Erythroblast (primary cell): ENCODE measurements at regions not wholly inside any gene's neighbourhood (a gene's known extent, or its start where the extent isn't known, plus 50 kb on each side); places are given as distances from the start of the nearest gene placed in this dataset.

ENCODE experiments used
- DNase-seq, 2 experiments: peaks; one replicate each; lab custom pipeline; 2025; lab: John Stamatoyannopoulos, UW
- GATA1 ChIP-seq: IDR thresholded peaks from 2 replicates; pipeline ENCODE4 v1.6.1; 2011; ENCODE audit warnings: low read depth, mild to moderate bottlenecking, control low read depth, low read length, moderate library complexity
- POLR2A ChIP-seq: IDR thresholded peaks from 2 replicates; pipeline ENCODE4 v1.6.1; 2011; ENCODE audit warnings: mild to moderate bottlenecking, low read length

GRCh38 chr2:237150186-237150585 is 64.5 kb downstream of the COPS8 start:
- DNase-seq: no peak
- no peak for TF ChIP-seq GATA1
- no peak for TF ChIP-seq POLR2A

- no peak for TF ChIP-seq POLR2A
- TF ChIP-seq GATA1: no peak
- DNase-seq: no peak
Measured at GRCh38 chr2:237150831-237151375, 65.2 kb downstream of the COPS8 start.

GRCh38 chr2:237152361-237152760 is 66.7 kb downstream of the COPS8 start:
- no peak for TF ChIP-seq POLR2A
- TF ChIP-seq GATA1: no peak
- DNase-seq: no peak

GRCh38 chr2:237153181-237153580 is 67.5 kb downstream of the COPS8 start:
- DNase-seq: no peak
- TF ChIP-seq POLR2A: no peak
- TF ChIP-seq GATA1: no peak

- TF ChIP-seq GATA1: no peak
- no peak for TF ChIP-seq POLR2A
- peak; percentile 36 to 51 for DNase-seq
Measured at GRCh38 chr2:237154082-237154638, 68.5 kb downstream of the COPS8 start.

- TF ChIP-seq POLR2A (no peak), GATA1 (no peak)
- DNase-seq: no peak
Measured at GRCh38 chr2:237154884-237155851, 69.5 kb downstream of the COPS8 start.

GRCh38 chr2:237156031-237156856 is 70.6 kb downstream of the COPS8 start:
- TF ChIP-seq POLR2A (no peak), GATA1 (no peak)
- no peak for DNase-seq

- no peak for DNase-seq
- no peak for TF ChIP-seq GATA1
- no peak for TF ChIP-seq POLR2A
Measured at GRCh38 chr2:237156857-237157779, 71.4 kb downstream of the COPS8 start.

GRCh38 chr2:237157780-237158102 is 72.1 kb downstream of the COPS8 start:
- no peak for DNase-seq
- TF ChIP-seq GATA1: no peak
- TF ChIP-seq POLR2A: no peak

- DNase-seq: no peak
- TF ChIP-seq POLR2A (no peak), GATA1 (no peak)
Measured at GRCh38 chr2:237158194-237158593, 72.5 kb downstream of the COPS8 start.

GRCh38 chr2:237159006-237159911 is 73.6 kb downstream of the COPS8 start:
- no peak for DNase-seq
- TF ChIP-seq POLR2A (no peak), GATA1 (no peak)

- TF ChIP-seq POLR2A: no peak
- no peak for TF ChIP-seq GATA1
- DNase-seq: no peak
Measured at GRCh38 chr2:237160271-237160919, 74.7 kb downstream of the COPS8 start.
